Activated CD4-positive, alpha-beta T cell treated with anti-CD3 and anti-CD28 coated beads, Interleukin-2, amount 10 ng/mL, durations not matched to agents 7 days and 5 days (primary cell): ENCODE measurements at regions not wholly inside any gene's neighbourhood (a gene's known extent, or its start where the extent isn't known, plus 50 kb on each side); places are given as distances from the start of the nearest gene placed in this dataset.

Source experiments
- CTCF ChIA-PET: fragments of 350-600 bp; sonication (Branson Sonifier 250); formaldehyde crosslinking; loops from one replicate; lab custom pipeline; 2021; ENCODE audit warnings: antibody characterized with exemption; lab: Charles Lee
- POLR2A ChIA-PET: fragments of 350-600 bp; sonication (Branson Sonifier 250); formaldehyde crosslinking; loops from one replicate; lab custom pipeline; 2021; ENCODE audit warnings: antibody characterized with exemption; lab: Charles Lee
- DNase-seq: peaks from one replicate; pipeline ENCODE4 v3.0.0-alpha.2; 2020
- H3K27ac Mint-ChIP-seq: one replicate; pipeline ENCODE4 v1.8.0; 2021; ENCODE audit warnings: mild to moderate bottlenecking, moderate library complexity, mixed read lengths
- H3K27me3 Mint-ChIP-seq: one replicate; pipeline ENCODE4 v1.8.0; 2021; ENCODE audit warnings: mixed read lengths
- H3K36me3 Mint-ChIP-seq: one replicate; pipeline ENCODE4 v1.8.0; 2021; ENCODE audit warnings: low read depth, mixed read lengths
- H3K4me1 Mint-ChIP-seq: one replicate; pipeline ENCODE4 v1.8.0; 2021; ENCODE audit warnings: mixed read lengths
- H3K4me3 Mint-ChIP-seq: one replicate; pipeline ENCODE4 v1.8.0; 2021; ENCODE audit warnings: mild to moderate bottlenecking, moderate library complexity, mixed read lengths
- H3K9me3 Mint-ChIP-seq: one replicate; pipeline ENCODE4 v1.8.0; 2021; ENCODE audit warnings: mixed read lengths

- no peak for DNase-seq
- Mint-ChIP-seq H3K27me3 (no peaks in the 10 kb centered on the region), H3K9me3 (no peaks in the 10 kb centered on the region), H3K4me3 (no peak overlapping the region), H3K27ac (no peak overlapping the region), H3K4me1 (no peaks in the 10 kb centered on the region), H3K36me3 (no peaks in the 10 kb centered on the region)
- POLR2A ChIA-PET: no interaction called here
- CTCF ChIA-PET: no interaction called here
These were observed 123.2 kb downstream of the TRIML1 start for GRCh38 chr4:188262464-188262863.

- Mint-ChIP-seq H3K27me3 (no peaks in the 10 kb centered on the region), H3K9me3 (peaks cover 3% of the 10 kb centered on the region), H3K36me3 (no peaks in the 10 kb centered on the region), H3K4me1 (no peaks in the 10 kb centered on the region), H3K4me3 (no peak overlapping the region), H3K27ac (no peak overlapping the region)
- DNase-seq: no peak
- POLR2A ChIA-PET: no interaction called here
- CTCF ChIA-PET: no interaction called here
These were observed 124.1 kb downstream of the TRIML1 start for GRCh38 chr4:188263321-188263720.

- Mint-ChIP-seq H3K27ac (no peak overlapping the region), H3K4me3 (no peak overlapping the region)
These were observed 127.1 kb downstream of the TRIML1 start for GRCh38 chr4:188266386-188266785.

GRCh38 chr4:188268131-188268908 is 129.1 kb downstream of the TRIML1 start:
- Mint-ChIP-seq H3K36me3 (no peaks in the 10 kb centered on the region), H3K9me3 (peaks cover 7% of the 10 kb centered on the region), H3K27ac (no peak overlapping the region), H3K27me3 (no peaks in the 10 kb centered on the region), H3K4me3 (no peak overlapping the region), H3K4me1 (no peaks in the 10 kb centered on the region)
- no peak for DNase-seq
- ChIA-PET CTCF (no interaction called here), POLR2A (no interaction called here)

More at GRCh38 chr4:188266386-188266785, 127.1 kb downstream of the TRIML1 start:
- CTCF ChIA-PET: interaction anchor here (1.3 kb wide), 1 partner anchor 20 kb away, joined by 3 read pairs; no protein-coding TSS in a partner anchor
- H3K4me1 Mint-ChIP-seq: no peaks in the 10 kb centered on the region
- peaks cover 7% of the 10 kb centered on the region for H3K9me3 Mint-ChIP-seq
- H3K27me3 Mint-ChIP-seq: no peaks in the 10 kb centered on the region
- POLR2A ChIA-PET: no interaction called here
- no peaks in the 10 kb centered on the region for H3K36me3 Mint-ChIP-seq
- no peak for DNase-seq

GRCh38 chr4:188270273-188271069 is 131.2 kb downstream of the TRIML1 start:
- Mint-ChIP-seq H3K27me3 (no peaks in the 10 kb centered on the region), H3K4me3 (no peak overlapping the region), H3K36me3 (no peaks in the 10 kb centered on the region), H3K27ac (no peak overlapping the region), H3K4me1 (no peaks in the 10 kb centered on the region), H3K9me3 (peaks cover 7% of the 10 kb centered on the region)
- ChIA-PET CTCF (no interaction called here), POLR2A (no interaction called here)
- DNase-seq: no peak

GRCh38 chr4:188275686-188276085 is 136.4 kb downstream of the TRIML1 start:
- Mint-ChIP-seq H3K36me3 (no peaks in the 10 kb centered on the region), H3K27me3 (no peaks in the 10 kb centered on the region), H3K4me3 (no peak overlapping the region), H3K27ac (no peak overlapping the region), H3K4me1 (no peaks in the 10 kb centered on the region), H3K9me3 (peaks cover 2% of the 10 kb centered on the region)
- POLR2A ChIA-PET: no interaction called here
- no peak for DNase-seq
- CTCF ChIA-PET: no interaction called here

GRCh38 chr4:188279184-188279583 is 139.9 kb downstream of the TRIML1 start:
- CTCF ChIA-PET: no interaction called here

GRCh38 chr4:188282471-188283232 is 143.4 kb downstream of the TRIML1 start:
- peaks cover 10% of the 10 kb centered on the region for H3K27me3 Mint-ChIP-seq
- H3K27ac Mint-ChIP-seq: no peak overlapping the region
- no peak for DNase-seq
- no peak overlapping the region for H3K4me3 Mint-ChIP-seq
- ChIA-PET CTCF (no interaction called here), POLR2A (no interaction called here)
- H3K4me1 Mint-ChIP-seq: no peaks in the 10 kb centered on the region
- H3K9me3 Mint-ChIP-seq: no peaks in the 10 kb centered on the region
- H3K36me3 Mint-ChIP-seq: no peaks in the 10 kb centered on the region

More at GRCh38 chr4:188279184-188279583, 139.9 kb downstream of the TRIML1 start:
- no peak overlapping the region for H3K27ac Mint-ChIP-seq
- no peak overlapping the region for H3K4me3 Mint-ChIP-seq
- H3K4me1 Mint-ChIP-seq: no peaks in the 10 kb centered on the region
- H3K9me3 Mint-ChIP-seq: no peaks in the 10 kb centered on the region
- no peak for DNase-seq
- H3K36me3 Mint-ChIP-seq: no peaks in the 10 kb centered on the region
- POLR2A ChIA-PET: no interaction called here
- H3K27me3 Mint-ChIP-seq: peaks cover 10% of the 10 kb centered on the region

GRCh38 chr4:188287169-188287894 is 148.1 kb downstream of the TRIML1 start:
- Mint-ChIP-seq H3K36me3 (no peaks in the 10 kb centered on the region), H3K4me3 (no peak overlapping the region), H3K27me3 (peaks cover 8% of the 10 kb centered on the region), H3K4me1 (no peaks in the 10 kb centered on the region), H3K27ac (no peak overlapping the region), H3K9me3 (peaks cover 2% of the 10 kb centered on the region)
- ChIA-PET CTCF (no interaction called here), POLR2A (no interaction called here)
- no peak for DNase-seq

- POLR2A ChIA-PET: no interaction called here
- Mint-ChIP-seq H3K27me3 (no peaks in the 10 kb centered on the region), H3K4me3 (no peak overlapping the region)
These were observed 150.4 kb downstream of the TRIML1 start for GRCh38 chr4:188289531-188290125.

GRCh38 chr4:188295899-188296298 is 156.7 kb downstream of the TRIML1 start:
- Mint-ChIP-seq H3K27ac (no peak overlapping the region), H3K27me3 (no peaks in the 10 kb centered on the region), H3K4me1 (no peaks in the 10 kb centered on the region), H3K4me3 (no peak overlapping the region), H3K36me3 (no peaks in the 10 kb centered on the region), H3K9me3 (peaks cover 20% of the 10 kb centered on the region)
- ChIA-PET POLR2A (no interaction called here), CTCF (interaction anchor here (0.6 kb wide), 1 partner anchor 65 kb away, joined by 3 read pairs; no protein-coding TSS in a partner anchor)
- DNase-seq: no peak

More at GRCh38 chr4:188289531-188290125, 150.4 kb downstream of the TRIML1 start:
- no peak for DNase-seq
- H3K36me3 Mint-ChIP-seq: no peaks in the 10 kb centered on the region
- peaks cover 2% of the 10 kb centered on the region for H3K9me3 Mint-ChIP-seq
- CTCF ChIA-PET: no interaction called here
- no peak overlapping the region for H3K27ac Mint-ChIP-seq
- H3K4me1 Mint-ChIP-seq: no peaks in the 10 kb centered on the region

- Mint-ChIP-seq H3K36me3 (no peaks in the 10 kb centered on the region), H3K4me3 (no peak overlapping the region), H3K27me3 (no peaks in the 10 kb centered on the region), H3K9me3 (peaks cover 20% of the 10 kb centered on the region), H3K4me1 (no peaks in the 10 kb centered on the region), H3K27ac (no peak overlapping the region)
- DNase-seq: no peak
- CTCF ChIA-PET: interaction anchor here (0.6 kb wide), 1 partner anchor 65 kb away, joined by 3 read pairs; no protein-coding TSS in a partner anchor
- POLR2A ChIA-PET: no interaction called here
These were observed 157.1 kb downstream of the TRIML1 start for GRCh38 chr4:188296331-188296730.
